ENCODE measurements at regions not wholly inside any gene's neighbourhood (a gene's known extent, or its start where the extent isn't known, plus 50 kb on each side); places are given as distances from the start of the nearest gene placed in this dataset.

- H3K27ac ChIP-seq (ENCODE audit: low read depth, low read length) = no peak overlapping the region
- no peak overlapping the region for H3K4me3 ChIP-seq (ENCODE audit: insufficient read depth, low read length)
- H3K79me2 ChIP-seq (ENCODE audit: insufficient read depth, low read length) = no peaks in the 10 kb centered on the region
- TF ChIP-seq CTCF (IDR thresholded peaks at IDR 0.05; ENCODE audit: extremely low read depth, low read depth, low read length) = no peak
- no peaks in the 10 kb centered on the region for H3K36me3 ChIP-seq (ENCODE audit: insufficient read depth, low read length)
- no peaks in the 10 kb centered on the region for H3K27me3 ChIP-seq (ENCODE audit: insufficient read depth, low read length)
- no peaks in the 10 kb centered on the region for H3K9me3 ChIP-seq (ENCODE audit: low read depth, low read length)
- DNase-seq (ENCODE audit: insufficient read length, low spot score, missing footprints) = no peak
- H3K4me1 ChIP-seq (ENCODE audit: insufficient read depth, low read length) = no peaks in the 10 kb centered on the region
- H2AFZ ChIP-seq (ENCODE audit: low read length) = no peak overlapping the region
- no peaks in the 10 kb centered on the region for H4K20me1 ChIP-seq (ENCODE audit: insufficient read depth, low read length)
- no peak overlapping the region for H3K4me2 ChIP-seq (ENCODE audit: insufficient read depth, low read length)
Observed at GRCh38 chr12:118537481-118537917, 161.1 kb downstream of the SUDS3 start.

DNA sequence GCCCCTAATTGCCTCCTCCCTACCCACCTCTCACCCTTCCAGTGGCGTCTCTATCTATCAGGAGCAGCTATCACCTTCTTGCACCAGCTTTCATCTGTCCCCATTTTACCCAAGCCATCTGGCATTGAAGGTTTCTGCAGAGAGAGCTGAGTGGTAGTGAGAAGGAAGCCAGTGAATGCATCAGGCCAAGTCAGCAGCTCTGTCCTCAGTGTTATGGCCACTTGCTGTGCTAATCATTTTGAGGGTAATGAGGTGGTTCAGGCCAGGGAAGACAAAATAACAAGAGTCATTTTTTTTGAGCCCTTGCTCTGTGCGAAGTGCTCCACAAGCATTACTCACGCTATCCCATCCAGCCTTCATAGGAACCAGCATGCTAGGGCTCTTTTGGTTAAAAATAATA is 164.7 kb downstream of the SUDS3 start:
- no peak for TF ChIP-seq CTCF (IDR thresholded peaks at IDR 0.05; ENCODE audit: extremely low read depth, low read depth, low read length)
- no peak overlapping the region for H3K27ac ChIP-seq (ENCODE audit: low read depth, low read length)
- no peaks in the 10 kb centered on the region for H4K20me1 ChIP-seq (ENCODE audit: insufficient read depth, low read length)
- H3K27me3 ChIP-seq (ENCODE audit: insufficient read depth, low read length) = no peaks in the 10 kb centered on the region
- no peaks in the 10 kb centered on the region for H3K79me2 ChIP-seq (ENCODE audit: insufficient read depth, low read length)
- H3K4me3 ChIP-seq (ENCODE audit: insufficient read depth, low read length) = no peak overlapping the region
- no peak overlapping the region for H3K4me2 ChIP-seq (ENCODE audit: insufficient read depth, low read length)
- no peaks in the 10 kb centered on the region for H3K9me3 ChIP-seq (ENCODE audit: low read depth, low read length)
- H3K4me1 ChIP-seq (ENCODE audit: insufficient read depth, low read length) = no peaks in the 10 kb centered on the region
- no peak for DNase-seq (ENCODE audit: insufficient read length, low spot score, missing footprints)
- no peak overlapping the region for H2AFZ ChIP-seq (ENCODE audit: low read length)
- H3K36me3 ChIP-seq (ENCODE audit: insufficient read depth, low read length) = no peaks in the 10 kb centered on the region

GRCh38 chr12:118541934-118542333 is 165.6 kb downstream of the SUDS3 start:
- no peaks in the 10 kb centered on the region for H3K4me1 ChIP-seq (ENCODE audit: insufficient read depth, low read length)
- no peak overlapping the region for H3K4me3 ChIP-seq (ENCODE audit: insufficient read depth, low read length)
- H3K79me2 ChIP-seq (ENCODE audit: insufficient read depth, low read length) = no peaks in the 10 kb centered on the region
- H3K36me3 ChIP-seq (ENCODE audit: insufficient read depth, low read length) = no peaks in the 10 kb centered on the region
- H3K27me3 ChIP-seq (ENCODE audit: insufficient read depth, low read length) = no peaks in the 10 kb centered on the region
- no peak overlapping the region for H3K27ac ChIP-seq (ENCODE audit: low read depth, low read length)
- no peaks in the 10 kb centered on the region for H4K20me1 ChIP-seq (ENCODE audit: insufficient read depth, low read length)
- no peak for TF ChIP-seq CTCF (IDR thresholded peaks at IDR 0.05; ENCODE audit: extremely low read depth, low read depth, low read length)
- no peak overlapping the region for H3K4me2 ChIP-seq (ENCODE audit: insufficient read depth, low read length)
- no peak overlapping the region for H2AFZ ChIP-seq (ENCODE audit: low read length)
- no peaks in the 10 kb centered on the region for H3K9me3 ChIP-seq (ENCODE audit: low read depth, low read length)
- DNase-seq (ENCODE audit: insufficient read length, low spot score, missing footprints) = no peak

DNA sequence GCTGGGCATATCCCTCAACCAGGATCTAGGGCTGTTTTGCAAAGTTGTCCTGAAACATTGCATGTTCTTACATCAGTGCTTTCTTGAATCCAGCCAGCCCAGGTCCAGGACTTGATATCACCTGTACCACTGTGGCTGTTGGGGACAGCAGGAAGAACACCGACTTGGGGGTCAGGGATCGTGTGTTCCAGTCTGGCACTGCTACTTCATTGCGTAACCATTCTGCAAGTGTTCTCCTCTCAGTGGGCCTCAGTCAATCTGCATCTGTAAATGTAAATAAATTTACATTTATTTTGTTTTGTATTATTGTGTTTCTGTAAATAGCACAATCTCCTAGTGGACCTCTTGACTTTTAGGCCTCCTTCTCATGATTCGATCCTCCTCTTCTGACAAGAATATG is 167.3 kb downstream of the SUDS3 start:
- Histone ChIP-seq H3K27ac (ENCODE audit: low read depth, low read length) (no peak overlapping the region), H3K4me2 (ENCODE audit: insufficient read depth, low read length) (no peak overlapping the region), H4K20me1 (ENCODE audit: insufficient read depth, low read length) (no peaks in the 10 kb centered on the region), H2AFZ (ENCODE audit: low read length) (no peak overlapping the region), H3K79me2 (ENCODE audit: insufficient read depth, low read length) (no peaks in the 10 kb centered on the region), H3K27me3 (ENCODE audit: insufficient read depth, low read length) (no peaks in the 10 kb centered on the region), H3K4me3 (ENCODE audit: insufficient read depth, low read length) (no peak overlapping the region), H3K36me3 (ENCODE audit: insufficient read depth, low read length) (no peaks in the 10 kb centered on the region), H3K4me1 (ENCODE audit: insufficient read depth, low read length) (no peaks in the 10 kb centered on the region), H3K9me3 (ENCODE audit: low read depth, low read length) (no peaks in the 10 kb centered on the region)
- TF ChIP-seq CTCF (IDR thresholded peaks at IDR 0.05; ENCODE audit: extremely low read depth, low read depth, low read length) = no peak
- no peak for DNase-seq (ENCODE audit: insufficient read length, low spot score, missing footprints)
